Trophoblast cell (in vitro differentiated cells and primary cell): ENCODE measurements at regions not wholly inside any gene's neighbourhood (a gene's known extent, or its start where the extent isn't known, plus 50 kb on each side); places are given as distances from the start of the nearest gene placed in this dataset.

Experiments
- DNase-seq, 2 donors: peaks; one replicate each; pipeline ENCODE4 v3.0.0-alpha.2; 2016
- H2AFZ ChIP-seq: 2 replicates; pipeline ENCODE4 v1.6.1; 2013; ENCODE audit warnings: low read length, moderate library complexity, mild to moderate bottlenecking; ENCODE audit not compliant: insufficient read depth, poor library complexity
- H2AK5ac ChIP-seq: 2 replicates; pipeline ENCODE4 v1.6.1; 2013; ENCODE audit warnings: mild to moderate bottlenecking, low read length
- H2BK120ac ChIP-seq: 2 replicates; pipeline ENCODE4 v1.6.1; 2013; ENCODE audit warnings: low read length, mild to moderate bottlenecking, moderate library complexity; ENCODE audit not compliant: insufficient read depth, poor library complexity
- H2BK12ac ChIP-seq: 2 replicates; pipeline ENCODE4 v1.6.1; 2013; ENCODE audit warnings: mild to moderate bottlenecking, low read length, moderate library complexity
- H2BK5ac ChIP-seq: 2 replicates; pipeline ENCODE4 v1.6.1; 2013; ENCODE audit warnings: low read length, low read depth, moderate library complexity, mild to moderate bottlenecking; ENCODE audit not compliant: poor library complexity
- H3K14ac ChIP-seq: 2 replicates; pipeline ENCODE4 v1.6.1; 2013; ENCODE audit warnings: mild to moderate bottlenecking, low read length
- H3K18ac ChIP-seq: 2 replicates; pipeline ENCODE4 v1.6.1; 2013; ENCODE audit warnings: mild to moderate bottlenecking, low read length
- H3K23ac ChIP-seq: 2 replicates; pipeline ENCODE4 v1.6.1; 2013; ENCODE audit warnings: low read length
- H3K27ac ChIP-seq: 2 replicates; pipeline ENCODE4 v1.5.1; 2013; ENCODE audit warnings: low read depth, mild to moderate bottlenecking, inconsistent platforms, low read length, moderate library complexity
- H3K27me3 ChIP-seq: 2 replicates; pipeline ENCODE4 v1.6.1; 2013; ENCODE audit warnings: inconsistent platforms, mild to moderate bottlenecking, low read length, moderate library complexity; ENCODE audit not compliant: insufficient read depth
- H3K36me3 ChIP-seq, 2 experiments: 1 replicate in 1 of 2; 2 replicates in 1 of 2; pipeline ENCODE4 v1.6.1; 2013; ENCODE audit warnings: low read length in 2 of 2, mild to moderate bottlenecking in 2 of 2, moderate library complexity in 1 of 2; ENCODE audit not compliant: insufficient read depth in 2 of 2, control insufficient read depth in 1 of 2
- H3K4ac ChIP-seq: 2 replicates; pipeline ENCODE4 v1.6.1; 2013; ENCODE audit warnings: low read depth, mild to moderate bottlenecking, low read length, moderate library complexity
- H3K4me1 ChIP-seq, 2 experiments: 1 replicate in 1 of 2; 2 replicates in 1 of 2; pipeline ENCODE4 v1.6.1; 2013; ENCODE audit warnings: low read length in 2 of 2, mild to moderate bottlenecking in 2 of 2, moderate library complexity in 1 of 2; ENCODE audit not compliant: insufficient read depth in 2 of 2, control insufficient read depth in 1 of 2
- H3K4me2 ChIP-seq: 2 replicates; pipeline ENCODE4 v1.6.1; 2013; ENCODE audit warnings: inconsistent platforms, mild to moderate bottlenecking, low read length, moderate library complexity
- H3K4me3 ChIP-seq: 2 replicates; pipeline ENCODE4 v1.5.1; 2013; ENCODE audit warnings: mild to moderate bottlenecking, low read depth, low read length, inconsistent platforms
- H3K79me1 ChIP-seq: one replicate; pipeline ENCODE4 v1.6.1; 2013; ENCODE audit warnings: low read length
- H3K79me2 ChIP-seq: 2 replicates; pipeline ENCODE4 v1.6.1; 2013; ENCODE audit warnings: low read length, mild to moderate bottlenecking; ENCODE audit not compliant: control insufficient read depth, insufficient read depth, poor library complexity
- H3K9ac ChIP-seq: 2 replicates; pipeline ENCODE4 v1.6.1; 2013; ENCODE audit warnings: mild to moderate bottlenecking, low read length
- H3K9me3 ChIP-seq: 2 replicates; pipeline ENCODE4 v1.6.1; 2013; ENCODE audit warnings: low read depth, mild to moderate bottlenecking, control low read depth, inconsistent platforms, low read length; ENCODE audit not compliant: insufficient read depth
- H4K12ac ChIP-seq: 2 replicates; pipeline ENCODE4 v1.6.1; 2013; ENCODE audit warnings: low read depth, mild to moderate bottlenecking, low read length, moderate library complexity
- H4K8ac ChIP-seq: 2 replicates; pipeline ENCODE4 v1.6.1; 2013; ENCODE audit warnings: low read depth, mild to moderate bottlenecking, low read length, moderate library complexity
- H4K91ac ChIP-seq: one replicate; pipeline ENCODE4 v1.6.1; 2013; ENCODE audit warnings: low read depth, mild to moderate bottlenecking, low read length, moderate library complexity
- WGBS: extraction: QIAGEN DNeasy Blood & Tissue Kit; methylation state at CpG from one replicate; pipeline ENCODE4 v1.1.7; 2013; ENCODE audit warnings: missing lambda C conversion rate; ENCODE audit not compliant: insufficient read length, insufficient coverage; ENCODE audit errors: extremely low coverage; 5-methylcytosine and 5-hydroxymethylcytosine counted together

- H3K27ac ChIP-seq = no peak overlapping the region
- H2AK5ac ChIP-seq = no peak overlapping the region
- H3K79me2 ChIP-seq = no peaks in the 10 kb centered on the region
- H2BK5ac ChIP-seq = no peak overlapping the region
- H3K18ac ChIP-seq = no peak overlapping the region
- no peak overlapping the region for H2BK12ac ChIP-seq
- DNase-seq = no peak
- no peak overlapping the region for H3K4me3 ChIP-seq
- no peak overlapping the region for H4K8ac ChIP-seq
- H3K9ac ChIP-seq = no peak overlapping the region
- WGBS = no CpG with 5 or more reads among the region's 3 CpGs
- peaks cover 3% of the 10 kb centered on the region for H3K9me3 ChIP-seq
- H3K4me2 ChIP-seq = no peak overlapping the region
- no peaks in the 10 kb centered on the region for H3K79me1 ChIP-seq
- no peaks in the 10 kb centered on the region for H3K27me3 ChIP-seq
- H3K14ac ChIP-seq = no peak overlapping the region
- H2BK120ac ChIP-seq = no peak overlapping the region
- H4K12ac ChIP-seq = no peak overlapping the region
- H3K23ac ChIP-seq = no peak overlapping the region
- H3K4ac ChIP-seq = no peak overlapping the region
- H2AFZ ChIP-seq = no peak overlapping the region
- no peaks in the 10 kb centered on the region for H3K4me1 ChIP-seq
- H4K91ac ChIP-seq = no peak overlapping the region
- no peaks in the 10 kb centered on the region for H3K36me3 ChIP-seq
Measured at GRCh38 chr7:68147614-68148238, 1151.1 kb downstream of the TYW1 start.

GRCh38 chr7:68148440-68148839, 1151.8 kb downstream of the TYW1 start:
- Histone ChIP-seq H3K4ac (no peak overlapping the region), H3K79me1 (no peaks in the 10 kb centered on the region), H2AFZ (no peak overlapping the region), H3K27ac (no peak overlapping the region), H4K8ac (no peak overlapping the region), H3K9ac (no peak overlapping the region), H3K27me3 (no peaks in the 10 kb centered on the region), H4K12ac (no peak overlapping the region), H3K9me3 (peaks cover 3% of the 10 kb centered on the region), H2AK5ac (no peak overlapping the region), H4K91ac (no peak overlapping the region), H3K23ac (no peak overlapping the region), H3K4me2 (no peak overlapping the region), H3K18ac (no peak overlapping the region), H3K14ac (no peak overlapping the region), H3K4me3 (no peak overlapping the region), H2BK120ac (no peak overlapping the region), H3K36me3 (no peaks in the 10 kb centered on the region), H2BK12ac (no peak overlapping the region), H3K79me2 (no peaks in the 10 kb centered on the region), H3K4me1 (no peaks in the 10 kb centered on the region), H2BK5ac (no peak overlapping the region)
- no peak for DNase-seq
- no CpG with 5 or more reads among the region's 2 CpGs for WGBS

GRCh38 chr7:68152205-68152604, 1155.6 kb downstream of the TYW1 start:
- H2BK5ac ChIP-seq = no peak overlapping the region
- no peak overlapping the region for H3K4me3 ChIP-seq
- H3K14ac ChIP-seq = no peak overlapping the region
- H3K27me3 ChIP-seq = no peaks in the 10 kb centered on the region
- H4K12ac ChIP-seq = no peak overlapping the region
- H4K91ac ChIP-seq = no peak overlapping the region
- no peak overlapping the region for H3K4me2 ChIP-seq
- no peaks in the 10 kb centered on the region for H3K36me3 ChIP-seq
- no peak overlapping the region for H3K9ac ChIP-seq
- no peak overlapping the region for H2AFZ ChIP-seq
- no peak overlapping the region for H4K8ac ChIP-seq
- WGBS = no CpG with 5 or more reads among the region's 2 CpGs
- H3K18ac ChIP-seq = no peak overlapping the region
- no peak overlapping the region for H2AK5ac ChIP-seq
- no peak overlapping the region for H2BK12ac ChIP-seq
- no peaks in the 10 kb centered on the region for H3K79me1 ChIP-seq
- no peaks in the 10 kb centered on the region for H3K4me1 ChIP-seq
- H3K9me3 ChIP-seq = peaks cover 2% of the 10 kb centered on the region
- DNase-seq = no peak
- no peak overlapping the region for H3K23ac ChIP-seq
- no peak overlapping the region for H3K4ac ChIP-seq
- no peaks in the 10 kb centered on the region for H3K79me2 ChIP-seq
- H3K27ac ChIP-seq = no peak overlapping the region
- H2BK120ac ChIP-seq = no peak overlapping the region

GRCh38 chr7:68155676-68156075, 1159.0 kb downstream of the TYW1 start:
- H3K79me1 ChIP-seq = no peaks in the 10 kb centered on the region
- H2BK5ac ChIP-seq = no peak overlapping the region
- H3K9ac ChIP-seq = no peak overlapping the region
- no peak overlapping the region for H3K14ac ChIP-seq
- WGBS = no CpG with 5 or more reads among the region's 2 CpGs
- DNase-seq = no peak
- no peaks in the 10 kb centered on the region for H3K4me1 ChIP-seq
- H3K4me2 ChIP-seq = no peak overlapping the region
- H3K4ac ChIP-seq = no peak overlapping the region
- no peak overlapping the region for H3K23ac ChIP-seq
- H3K4me3 ChIP-seq = no peak overlapping the region
- H2BK12ac ChIP-seq = no peak overlapping the region
- no peak overlapping the region for H3K27ac ChIP-seq
- no peak overlapping the region for H2BK120ac ChIP-seq
- no peak overlapping the region for H4K12ac ChIP-seq
- no peaks in the 10 kb centered on the region for H3K36me3 ChIP-seq
- peaks cover 2% of the 10 kb centered on the region for H3K9me3 ChIP-seq
- H4K8ac ChIP-seq = no peak overlapping the region
- no peak overlapping the region for H4K91ac ChIP-seq
- no peaks in the 10 kb centered on the region for H3K27me3 ChIP-seq
- no peak overlapping the region for H2AFZ ChIP-seq
- H3K79me2 ChIP-seq = no peaks in the 10 kb centered on the region
- no peak overlapping the region for H2AK5ac ChIP-seq
- no peak overlapping the region for H3K18ac ChIP-seq
